ENCODE measurements at regions not wholly inside any gene's neighbourhood (a gene's known extent, or its start where the extent isn't known, plus 50 kb on each side); places are given as distances from the start of the nearest gene placed in this dataset.

- H3K27ac Mint-ChIP-seq: no peak overlapping the region
- CTCF ChIA-PET: interaction anchor here (1.6 kb wide), 1 partner anchor 1040 kb away, joined by 3 read pairs; no protein-coding TSS in a partner anchor
- POLR2A ChIA-PET: no interaction called here
- H3K27me3 Mint-ChIP-seq: no peaks in the 10 kb centered on the region
- intact Hi-C loops (cut with micrococcal nuclease): no loop called here
- H3K36me3 Mint-ChIP-seq: no peaks in the 10 kb centered on the region
- H3K4me1 Mint-ChIP-seq (ENCODE audit: low read depth): no peaks in the 10 kb centered on the region
- peaks cover 9% of the 10 kb centered on the region for H3K9me3 Mint-ChIP-seq
- H3K4me3 Mint-ChIP-seq: no peak overlapping the region
- no peak for DNase-seq
These were observed 631.5 kb downstream of the METTL15 start for GRCh38 chr11:28739489-28740280.

- H3K9me3 Mint-ChIP-seq: peaks cover 7% of the 10 kb centered on the region
- H3K4me3 Mint-ChIP-seq: no peak overlapping the region
- no peaks in the 10 kb centered on the region for H3K36me3 Mint-ChIP-seq
- intact Hi-C loops (cut with micrococcal nuclease): no loop called here
- no peak for DNase-seq
- CTCF ChIA-PET: no interaction called here
- H3K27me3 Mint-ChIP-seq: no peaks in the 10 kb centered on the region
- POLR2A ChIA-PET: no interaction called here
- no peaks in the 10 kb centered on the region for H3K4me1 Mint-ChIP-seq (ENCODE audit: low read depth)
- no peak overlapping the region for H3K27ac Mint-ChIP-seq
These were observed 630.4 kb downstream of the METTL15 start for GRCh38 chr11:28738549-28738948.

- no peak overlapping the region for H3K4me3 Mint-ChIP-seq
- POLR2A ChIA-PET: no interaction called here
- no peaks in the 10 kb centered on the region for H3K36me3 Mint-ChIP-seq
- H3K4me1 Mint-ChIP-seq (ENCODE audit: low read depth): no peaks in the 10 kb centered on the region
- CTCF ChIA-PET: no interaction called here
- H3K27ac Mint-ChIP-seq: no peak overlapping the region
- intact Hi-C loops (cut with micrococcal nuclease): no loop called here
- H3K9me3 Mint-ChIP-seq: peaks cover 15% of the 10 kb centered on the region
- H3K27me3 Mint-ChIP-seq: no peaks in the 10 kb centered on the region
- DNase-seq: no peak
These were observed 628.1 kb downstream of the METTL15 start for GRCh38 chr11:28736256-28736655.

DNA sequence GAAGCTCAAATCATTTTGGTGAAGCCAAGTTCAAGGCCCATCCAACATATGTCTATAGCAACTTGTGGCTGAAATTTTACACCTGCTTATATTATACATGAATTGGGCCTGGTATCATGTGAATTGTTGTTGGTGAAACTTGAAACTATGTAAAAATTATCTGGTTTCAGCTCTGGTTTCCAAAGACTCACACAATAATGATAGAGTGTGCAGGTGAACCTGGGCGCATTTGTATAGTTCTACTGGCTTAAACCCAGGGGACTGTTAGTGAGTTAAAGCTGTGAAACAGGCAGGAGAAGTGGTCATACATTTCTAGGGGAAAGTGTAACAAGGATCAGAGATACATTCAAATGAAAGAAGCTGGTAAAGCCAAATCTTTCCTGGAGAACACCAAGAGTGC lies 627.3 kb downstream of the METTL15 start:
- no peak for DNase-seq
- ChIA-PET POLR2A (no interaction called here), CTCF (no interaction called here)
- Mint-ChIP-seq H3K27ac (no peak overlapping the region), H3K4me3 (no peak overlapping the region), H3K27me3 (no peaks in the 10 kb centered on the region), H3K4me1 (ENCODE audit: low read depth) (no peaks in the 10 kb centered on the region), H3K36me3 (no peaks in the 10 kb centered on the region), H3K9me3 (peaks cover 15% of the 10 kb centered on the region)
- intact Hi-C loops (cut with micrococcal nuclease): no loop called here

GRCh38 chr11:28730889-28731288 lies 622.7 kb downstream of the METTL15 start:
- Mint-ChIP-seq H3K4me3 (no peak overlapping the region), H3K4me1 (ENCODE audit: low read depth) (no peaks in the 10 kb centered on the region), H3K27me3 (no peaks in the 10 kb centered on the region), H3K36me3 (no peaks in the 10 kb centered on the region), H3K27ac (no peak overlapping the region), H3K9me3 (peaks cover 15% of the 10 kb centered on the region)
- ChIA-PET POLR2A (no interaction called here), CTCF (no interaction called here)
- intact Hi-C loops (cut with micrococcal nuclease): no loop called here
- no peak for DNase-seq

GRCh38 chr11:28730336-28730735 lies 622.1 kb downstream of the METTL15 start:
- no peak for DNase-seq
- no peak overlapping the region for H3K27ac Mint-ChIP-seq
- intact Hi-C loops (cut with micrococcal nuclease): no loop called here
- CTCF ChIA-PET: no interaction called here
- no peaks in the 10 kb centered on the region for H3K4me1 Mint-ChIP-seq (ENCODE audit: low read depth)
- peaks cover 15% of the 10 kb centered on the region for H3K9me3 Mint-ChIP-seq
- H3K4me3 Mint-ChIP-seq: no peak overlapping the region
- H3K27me3 Mint-ChIP-seq: no peaks in the 10 kb centered on the region
- H3K36me3 Mint-ChIP-seq: no peaks in the 10 kb centered on the region
- POLR2A ChIA-PET: no interaction called here

GRCh38 chr11:28729339-28729738 lies 621.2 kb downstream of the METTL15 start:
- Mint-ChIP-seq H3K4me1 (ENCODE audit: low read depth) (no peaks in the 10 kb centered on the region), H3K4me3 (no peak overlapping the region), H3K36me3 (no peaks in the 10 kb centered on the region), H3K27me3 (no peaks in the 10 kb centered on the region), H3K27ac (no peak overlapping the region), H3K9me3 (peaks cover 12% of the 10 kb centered on the region)
- intact Hi-C loops (cut with micrococcal nuclease): no loop called here
- ChIA-PET POLR2A (no interaction called here), CTCF (no interaction called here)
- DNase-seq: no peak

DNA sequence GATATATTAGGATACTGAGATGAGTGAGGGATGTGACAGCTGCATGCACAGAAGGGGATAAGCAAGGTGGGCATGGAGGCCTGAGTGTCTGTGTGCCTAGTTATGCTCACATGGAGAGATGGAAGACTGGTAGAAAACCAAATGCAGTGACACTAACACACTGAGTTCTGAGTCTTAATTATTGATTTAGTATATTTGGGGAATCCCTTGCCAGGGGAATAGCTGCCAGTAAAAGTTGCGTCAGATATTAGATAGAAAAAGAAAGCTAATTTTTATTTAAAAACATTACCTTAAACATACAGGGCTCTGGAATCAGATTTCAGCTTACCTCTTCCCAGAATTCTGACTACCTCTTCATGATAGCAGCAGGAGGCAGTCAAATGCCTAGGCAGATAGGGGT lies 620.5 kb downstream of the METTL15 start:
- Mint-ChIP-seq H3K36me3 (no peaks in the 10 kb centered on the region), H3K9me3 (peaks cover 8% of the 10 kb centered on the region), H3K4me1 (ENCODE audit: low read depth) (no peaks in the 10 kb centered on the region), H3K27ac (no peak overlapping the region), H3K27me3 (no peaks in the 10 kb centered on the region), H3K4me3 (no peak overlapping the region)
- intact Hi-C loops (cut with micrococcal nuclease): no loop called here
- DNase-seq: no peak
- CTCF ChIA-PET: no interaction called here
- POLR2A ChIA-PET: no interaction called here

DNA sequence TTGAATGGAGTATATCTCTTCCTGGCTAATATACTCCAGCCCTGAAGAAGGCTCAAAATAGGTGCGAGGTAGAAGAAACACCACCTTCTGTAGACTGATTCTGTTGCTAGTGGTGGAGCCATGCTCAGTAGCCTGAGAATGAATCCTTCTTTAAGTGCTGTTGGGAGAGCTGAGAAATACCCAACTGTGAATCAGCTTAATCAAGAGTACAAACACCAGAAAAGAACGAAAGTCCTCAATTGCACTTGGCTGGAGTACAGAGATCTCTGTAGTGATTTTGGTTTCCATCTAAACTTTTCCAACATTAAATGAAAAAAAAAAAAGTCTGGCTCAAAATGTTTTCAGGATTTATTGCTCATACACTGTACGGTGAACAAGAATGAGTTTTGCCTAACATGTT lies 619.1 kb downstream of the METTL15 start:
- H3K9me3 Mint-ChIP-seq: peaks cover 1% of the 10 kb centered on the region
- no peak overlapping the region for H3K4me3 Mint-ChIP-seq
- ChIA-PET CTCF (no interaction called here), POLR2A (no interaction called here)
- no peak overlapping the region for H3K27ac Mint-ChIP-seq
- no peak for DNase-seq
- H3K36me3 Mint-ChIP-seq: no peaks in the 10 kb centered on the region
- H3K27me3 Mint-ChIP-seq: no peaks in the 10 kb centered on the region
- intact Hi-C loops (cut with micrococcal nuclease): no loop called here
- H3K4me1 Mint-ChIP-seq (ENCODE audit: low read depth): no peaks in the 10 kb centered on the region

GRCh38 chr11:28726432-28726831 lies 618.2 kb downstream of the METTL15 start:
- Mint-ChIP-seq H3K9me3 (no peaks in the 10 kb centered on the region), H3K4me1 (ENCODE audit: low read depth) (no peaks in the 10 kb centered on the region), H3K36me3 (no peaks in the 10 kb centered on the region), H3K4me3 (no peak overlapping the region), H3K27me3 (no peaks in the 10 kb centered on the region), H3K27ac (no peak overlapping the region)
- intact Hi-C loops (cut with micrococcal nuclease): no loop called here
- CTCF ChIA-PET: no interaction called here
- DNase-seq: no peak
- POLR2A ChIA-PET: no interaction called here

- Mint-ChIP-seq H3K27me3 (no peaks in the 10 kb centered on the region), H3K36me3 (no peaks in the 10 kb centered on the region), H3K27ac (no peak overlapping the region), H3K9me3 (no peaks in the 10 kb centered on the region), H3K4me1 (ENCODE audit: low read depth) (no peaks in the 10 kb centered on the region), H3K4me3 (no peak overlapping the region)
- intact Hi-C loops (cut with micrococcal nuclease): no loop called here
- ChIA-PET CTCF (no interaction called here), POLR2A (no interaction called here)
- DNase-seq: no peak
These were observed 607.5 kb downstream of the METTL15 start for GRCh38 chr11:28715726-28716125.

- CTCF ChIA-PET: no interaction called here
- no peak overlapping the region for H3K4me3 Mint-ChIP-seq
These were observed 605.7 kb downstream of the METTL15 start for GRCh38 chr11:28713850-28714249.

DNA sequence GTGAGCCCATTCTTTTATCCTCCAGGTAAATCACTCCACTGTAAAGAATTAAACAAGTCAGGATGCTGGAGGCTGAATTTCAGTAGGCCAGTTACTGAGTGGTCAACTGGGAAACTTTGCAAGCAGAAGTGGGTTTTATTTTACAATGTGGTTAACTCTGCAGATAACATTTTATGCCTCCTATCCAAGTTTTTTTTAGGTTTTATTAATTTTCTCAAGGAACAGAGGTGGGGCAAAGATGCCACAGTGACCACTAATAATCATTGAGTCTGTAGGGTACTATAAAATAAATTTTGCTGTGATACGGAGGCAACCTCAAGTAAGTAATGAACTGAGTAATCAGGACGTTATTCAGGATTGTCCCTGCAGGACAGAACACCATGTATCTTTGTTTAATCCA lies 599.9 kb downstream of the METTL15 start:
- H3K4me3 Mint-ChIP-seq: no peak overlapping the region
- H3K9me3 Mint-ChIP-seq: no peaks in the 10 kb centered on the region
- H3K4me1 Mint-ChIP-seq (ENCODE audit: low read depth): no peaks in the 10 kb centered on the region
- POLR2A ChIA-PET: no interaction called here
- no peaks in the 10 kb centered on the region for H3K27me3 Mint-ChIP-seq
- no peak for DNase-seq
- no peak overlapping the region for H3K27ac Mint-ChIP-seq
- CTCF ChIA-PET: no interaction called here
- no peaks in the 10 kb centered on the region for H3K36me3 Mint-ChIP-seq
- intact Hi-C loops (cut with micrococcal nuclease): no loop called here

More at GRCh38 chr11:28713850-28714249, 605.7 kb downstream of the METTL15 start:
- intact Hi-C loops (cut with micrococcal nuclease): no loop called here
- Mint-ChIP-seq H3K4me1 (ENCODE audit: low read depth) (no peaks in the 10 kb centered on the region), H3K27me3 (no peaks in the 10 kb centered on the region), H3K36me3 (no peaks in the 10 kb centered on the region), H3K9me3 (no peaks in the 10 kb centered on the region), H3K27ac (no peak overlapping the region)
- POLR2A ChIA-PET: no interaction called here
- no peak for DNase-seq
